ENCODE measurements at regions not wholly inside any gene's neighbourhood (a gene's known extent, or its start where the extent isn't known, plus 50 kb on each side); places are given as distances from the start of the nearest gene placed in this dataset.

GRCh38 chr1:185409345-185409744, 92.3 kb upstream of the IVNS1ABP start:
- ChIA-PET CTCF (interaction anchor here (1.2 kb wide), 1 partner anchor 8 kb away, joined by 3 read pairs; no protein-coding TSS in a partner anchor), POLR2A (no interaction called here)
- no peak for DNase-seq (ENCODE audit: extremely low spot score)
- TF ChIP-seq, protein P1, sequence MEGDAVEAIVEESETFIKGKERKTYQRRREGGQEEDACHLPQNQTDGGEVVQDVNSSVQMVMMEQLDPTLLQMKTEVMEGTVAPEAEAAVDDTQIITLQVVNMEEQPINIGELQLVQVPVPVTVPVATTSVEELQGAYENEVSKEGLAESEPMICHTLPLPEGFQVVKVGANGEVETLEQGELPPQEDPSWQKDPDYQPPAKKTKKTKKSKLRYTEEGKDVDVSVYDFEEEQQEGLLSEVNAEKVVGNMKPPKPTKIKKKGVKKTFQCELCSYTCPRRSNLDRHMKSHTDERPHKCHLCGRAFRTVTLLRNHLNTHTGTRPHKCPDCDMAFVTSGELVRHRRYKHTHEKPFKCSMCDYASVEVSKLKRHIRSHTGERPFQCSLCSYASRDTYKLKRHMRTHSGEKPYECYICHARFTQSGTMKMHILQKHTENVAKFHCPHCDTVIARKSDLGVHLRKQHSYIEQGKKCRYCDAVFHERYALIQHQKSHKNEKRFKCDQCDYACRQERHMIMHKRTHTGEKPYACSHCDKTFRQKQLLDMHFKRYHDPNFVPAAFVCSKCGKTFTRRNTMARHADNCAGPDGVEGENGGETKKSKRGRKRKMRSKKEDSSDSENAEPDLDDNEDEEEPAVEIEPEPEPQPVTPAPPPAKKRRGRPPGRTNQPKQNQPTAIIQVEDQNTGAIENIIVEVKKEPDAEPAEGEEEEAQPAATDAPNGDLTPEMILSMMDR (IDR thresholded peaks at IDR 0.05; ENCODE audit: control extremely low read depth, extremely low read depth, low read depth, missing control alignments): no peak

GRCh38 chr1:185408700-185409270, 91.7 kb upstream of the IVNS1ABP start:
- DNase-seq (ENCODE audit: extremely low spot score): no peak
- TF ChIP-seq, protein P1 (IDR thresholded peaks at IDR 0.05; ENCODE audit: control extremely low read depth, extremely low read depth, low read depth, missing control alignments): no peak
- CTCF ChIA-PET: interaction anchor here (1.2 kb wide), 1 partner anchor 9 kb away, joined by 3 read pairs; no protein-coding TSS in a partner anchor
- POLR2A ChIA-PET: no interaction called here

DNA sequence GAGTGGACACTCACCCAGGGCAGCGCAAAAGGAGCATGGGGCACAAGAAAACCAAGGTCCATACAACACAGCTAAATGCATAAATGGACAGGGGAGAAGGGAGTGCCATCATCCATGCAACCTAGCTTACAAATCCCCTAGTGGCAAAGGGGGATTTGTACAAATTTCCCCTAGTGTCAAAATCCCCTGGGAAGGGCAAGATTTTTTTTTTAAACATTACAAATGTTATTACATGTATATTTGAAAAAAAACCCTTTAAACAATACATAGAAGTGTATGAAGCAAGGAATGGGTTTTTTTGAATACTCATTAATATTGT, 89.6 kb upstream of the IVNS1ABP start:
- ChIA-PET CTCF (interaction anchor here (1.0 to 1.4 kb wide), 2 partner anchors 9 to 11 kb away, joined by 3 to 5 read pairs; no protein-coding TSS in a partner anchor), POLR2A (no interaction called here)
- DNase-seq (ENCODE audit: extremely low spot score): no peak
- TF ChIP-seq, protein P1 (IDR thresholded peaks at IDR 0.05; ENCODE audit: control extremely low read depth, extremely low read depth, low read depth, missing control alignments): no peak

DNA sequence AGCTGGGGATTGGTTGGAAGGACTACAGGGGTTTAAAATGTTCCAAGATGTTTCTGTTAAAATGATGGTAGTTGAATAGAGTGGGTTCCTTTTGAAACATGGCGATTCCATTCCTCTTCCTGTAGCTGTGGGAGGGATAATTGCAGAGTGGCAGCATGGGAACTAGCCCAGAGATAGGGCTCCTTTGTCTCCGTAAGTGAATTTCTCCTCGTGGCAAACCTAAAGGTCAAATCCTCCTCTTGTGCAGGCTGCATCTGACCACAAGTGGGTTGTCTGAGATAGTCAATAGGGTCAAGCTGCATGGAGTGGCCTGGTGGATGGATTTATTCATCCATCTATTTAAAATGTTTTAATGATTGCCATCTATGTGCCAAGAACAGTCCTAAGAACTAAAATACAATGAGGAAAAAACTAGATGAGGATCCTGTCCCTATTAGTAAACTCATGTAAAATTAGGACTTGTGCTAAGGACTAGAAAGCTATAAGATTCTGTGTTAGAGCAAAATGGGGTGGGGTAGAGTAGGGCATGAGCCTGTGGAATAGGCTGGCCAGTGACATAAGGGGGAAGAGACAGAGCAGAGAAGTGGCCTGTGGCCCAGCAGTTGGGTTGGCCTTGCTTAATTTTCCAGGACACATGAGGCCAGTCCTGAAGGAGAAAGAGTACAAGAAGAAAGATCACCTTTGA, 89.1 kb upstream of the IVNS1ABP start:
- CTCF ChIA-PET: interaction anchor here (1.0 to 1.4 kb wide), 2 partner anchors 10 kb away, joined by 3 to 5 read pairs; no protein-coding TSS in a partner anchor
- TF ChIP-seq, protein P1 (IDR thresholded peaks at IDR 0.05; ENCODE audit: control extremely low read depth, extremely low read depth, low read depth, missing control alignments): no peak
- POLR2A ChIA-PET: no interaction called here
- DNase-seq (ENCODE audit: extremely low spot score): no peak

GRCh38 chr1:185404907-185405568, 88.0 kb upstream of the IVNS1ABP start:
- TF ChIP-seq, protein P1 (IDR thresholded peaks at IDR 0.05; ENCODE audit: control extremely low read depth, extremely low read depth, low read depth, missing control alignments): no peak
- ChIA-PET CTCF (interaction anchor here (1.4 kb wide), 1 partner anchor 11 kb away, joined by 5 read pairs; no protein-coding TSS in a partner anchor), POLR2A (no interaction called here)
- DNase-seq (ENCODE audit: extremely low spot score): no peak

- CTCF ChIA-PET: no interaction called here
- POLR2A ChIA-PET: no interaction called here
- DNase-seq (ENCODE audit: extremely low spot score): no peak
- TF ChIP-seq, protein P1 (IDR thresholded peaks at IDR 0.05; ENCODE audit: control extremely low read depth, extremely low read depth, low read depth, missing control alignments): no peak
Measured at GRCh38 chr1:185404291-185404690, 87.2 kb upstream of the IVNS1ABP start.

Measured in GM10248 (cell line).